Stomach (tissue), 4 donors: ENCODE measurements at regions not wholly inside any gene's neighbourhood (a gene's known extent, or its start where the extent isn't known, plus 50 kb on each side); places are given as distances from the start of the nearest gene placed in this dataset.

Experiments used
- CTCF ChIP-seq, 7 experiments: fragments of 450-650 bp in 4 of 7; fragments of 200-600 bp in 3 of 7; sonication (generic) in 3 of 7; IDR thresholded peaks; one replicate each; pipeline ENCODE4 v1.5.1; 2016 to 2019; ENCODE audit warnings: antibody characterized with exemption in 7 of 7, control low read depth in 2 of 7, mild to moderate bottlenecking in 1 of 7
- EP300 ChIP-seq: sonication (generic); formaldehyde crosslinking; IDR thresholded peaks from one replicate; pipeline ENCODE4 v1.6.1; 2017; ENCODE audit warnings: antibody characterized with exemption
- POLR2A ChIP-seq, 4 donors: fragments of 450-650 bp; IDR thresholded peaks; one replicate each; pipeline ENCODE4 v1.6.1; 2016; ENCODE audit warnings: antibody characterized with exemption in 4 of 4, control low read depth in 2 of 4, mild to moderate bottlenecking in 1 of 4, moderate library complexity in 1 of 4
- POLR2AphosphoS5 ChIP-seq, 3 donors: sonication (generic); formaldehyde crosslinking; IDR thresholded peaks; one replicate each; pipeline ENCODE4 v1.6.1; 2016; ENCODE audit warnings: antibody characterized with exemption in 3 of 3

GRCh38 chr21:35426897-35427296, 377.8 kb upstream of the RUNX1 start:
- TF ChIP-seq CTCF (IDR thresholded peaks at IDR 0.05) (no peak), POLR2A (IDR thresholded peaks at IDR 0.05) (no peak), POLR2AphosphoS5 (IDR thresholded peaks at IDR 0.05) (no peak), EP300 (no peak)
